Vagina (tissue), 2 donors: ENCODE measurements at regions not wholly inside any gene's neighbourhood (a gene's known extent, or its start where the extent isn't known, plus 50 kb on each side); places are given as distances from the start of the nearest gene placed in this dataset.

ENCODE experiments used
- DNase-seq, 2 donors: peaks; one replicate each; pipeline ENCODE4 v3.0.0-alpha.2; 2017; ENCODE audit errors: extremely low spot score in 2 of 2
- H3K27ac ChIP-seq: fragments of 200-600 bp; sonication (generic); one replicate; pipeline ENCODE4 v1.5.1; 2019
- H3K27me3 ChIP-seq: fragments of 200-600 bp; sonication (generic); one replicate; pipeline ENCODE4 v1.5.1; 2019
- H3K36me3 ChIP-seq, 2 donors: fragments of 200-600 bp; sonication (generic); one replicate each; pipeline ENCODE4 v1.5.1; 2017 to 2019
- H3K4me1 ChIP-seq: fragments of 200-600 bp; sonication (generic); one replicate; pipeline ENCODE4 v1.5.1; 2019
- H3K4me3 ChIP-seq, 2 donors: fragments of 200-600 bp; sonication (generic); 1 replicate in 1 of 2; 2 replicates in 1 of 2; pipeline ENCODE4 v1.5.1; 2016 to 2019
- H3K9me3 ChIP-seq: fragments of 200-600 bp; sonication (generic); one replicate; pipeline ENCODE4 v1.5.1; 2019
- POLR2A ChIP-seq, 2 donors: fragments of 450-650 bp; IDR thresholded peaks; one replicate each; pipeline ENCODE4 v1.6.1; 2017; ENCODE audit warnings: antibody characterized with exemption in 2 of 2, mild to moderate bottlenecking in 2 of 2, moderate library complexity in 2 of 2
- POLR2AphosphoS5 ChIP-seq, 2 donors: sonication (generic); formaldehyde crosslinking; IDR thresholded peaks; one replicate each; pipeline ENCODE4 v1.9.0; 2017; ENCODE audit warnings: antibody characterized with exemption in 2 of 2, mild to moderate bottlenecking in 2 of 2, low read depth in 1 of 2; ENCODE audit not compliant: insufficient read depth in 1 of 2
- intact Hi-C: fragments of 100-400 bp; cut with DNase I; formaldehyde crosslinking; loops from one replicate; pipeline ENCODE4 v1.15.1; 2023
- TF ChIP-seq, protein P1 (sequence below), 3 experiments: fragments of 450-650 bp in 2 of 3; fragments of 200-600 bp in 1 of 3; sonication (generic) in 1 of 3; IDR thresholded peaks; one replicate each; pipeline ENCODE4 v1.5.1; 2017 to 2019; ENCODE audit warnings: antibody characterized with exemption in 3 of 3, mild to moderate bottlenecking in 2 of 3, moderate library complexity in 2 of 3

DNA sequence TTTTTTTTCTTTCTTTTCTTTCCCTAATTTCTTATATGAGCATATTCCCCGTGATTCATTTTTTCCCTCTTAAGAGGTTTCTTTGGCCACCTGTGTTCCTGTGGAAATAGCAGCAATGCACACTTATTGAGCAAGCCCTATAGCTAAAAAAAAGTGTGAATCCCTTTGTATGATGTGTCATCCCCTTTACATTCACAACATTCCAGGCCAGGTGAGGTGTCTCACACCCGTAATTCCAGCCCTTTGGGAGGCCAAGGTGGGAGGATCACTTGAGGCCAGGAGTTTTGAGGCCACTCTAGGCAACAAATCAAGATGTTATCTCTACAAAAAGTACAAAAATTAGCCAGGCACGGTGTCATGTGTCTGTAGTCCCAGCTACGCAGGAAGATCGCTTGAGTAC is 700.4 kb upstream of the TBX3 start:
- intact Hi-C loops = no loop called here
- no peak overlapping the region for H3K27ac ChIP-seq

DNA sequence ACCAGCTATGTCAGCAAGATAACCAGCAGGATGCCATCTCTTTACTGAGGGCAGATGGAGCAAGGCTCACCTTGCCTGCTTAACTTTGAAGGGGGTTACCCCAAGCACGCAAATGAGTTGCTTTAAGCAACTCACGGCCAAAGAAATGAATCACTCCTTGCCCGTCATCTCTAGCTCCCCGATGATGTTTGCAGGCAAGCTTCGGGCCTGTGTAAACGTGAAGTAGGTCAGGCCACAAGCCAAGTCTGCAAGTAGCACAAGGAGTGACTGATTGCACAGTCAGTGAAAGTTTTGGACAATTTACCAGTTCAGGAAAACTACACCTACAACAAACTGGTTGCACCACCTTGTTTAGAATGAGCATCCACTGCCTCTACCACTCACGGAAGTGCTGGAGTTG is 699.7 kb upstream of the TBX3 start:
- Histone ChIP-seq H3K9me3 (no peaks in the 10 kb centered on the region), H3K27me3 (no peaks in the 10 kb centered on the region), H3K36me3 (no peaks in the 10 kb centered on the region), H3K4me1 (no peaks in the 10 kb centered on the region), H3K4me3 (no peak overlapping the region), H3K27ac (no peak overlapping the region)
- intact Hi-C loops = no loop called here
- peak in 1 of 2 donors; percentile 92 for DNase-seq
- no peak for TF ChIP-seq POLR2A (IDR thresholded peaks at IDR 0.05)
- TF ChIP-seq, protein P1, sequence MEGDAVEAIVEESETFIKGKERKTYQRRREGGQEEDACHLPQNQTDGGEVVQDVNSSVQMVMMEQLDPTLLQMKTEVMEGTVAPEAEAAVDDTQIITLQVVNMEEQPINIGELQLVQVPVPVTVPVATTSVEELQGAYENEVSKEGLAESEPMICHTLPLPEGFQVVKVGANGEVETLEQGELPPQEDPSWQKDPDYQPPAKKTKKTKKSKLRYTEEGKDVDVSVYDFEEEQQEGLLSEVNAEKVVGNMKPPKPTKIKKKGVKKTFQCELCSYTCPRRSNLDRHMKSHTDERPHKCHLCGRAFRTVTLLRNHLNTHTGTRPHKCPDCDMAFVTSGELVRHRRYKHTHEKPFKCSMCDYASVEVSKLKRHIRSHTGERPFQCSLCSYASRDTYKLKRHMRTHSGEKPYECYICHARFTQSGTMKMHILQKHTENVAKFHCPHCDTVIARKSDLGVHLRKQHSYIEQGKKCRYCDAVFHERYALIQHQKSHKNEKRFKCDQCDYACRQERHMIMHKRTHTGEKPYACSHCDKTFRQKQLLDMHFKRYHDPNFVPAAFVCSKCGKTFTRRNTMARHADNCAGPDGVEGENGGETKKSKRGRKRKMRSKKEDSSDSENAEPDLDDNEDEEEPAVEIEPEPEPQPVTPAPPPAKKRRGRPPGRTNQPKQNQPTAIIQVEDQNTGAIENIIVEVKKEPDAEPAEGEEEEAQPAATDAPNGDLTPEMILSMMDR (IDR thresholded peaks at IDR 0.05) = no peak
- peak in 1 of 2 donors; percentile 82 for TF ChIP-seq POLR2AphosphoS5 (IDR thresholded peaks at IDR 0.05; ENCODE audit: insufficient read depth in 1 of 2, low read depth in 1 of 2)

More for the DNA sequence above, 700.4 kb upstream of the TBX3 start:
- no peak for DNase-seq
- Histone ChIP-seq H3K4me1 (no peaks in the 10 kb centered on the region), H3K36me3 (no peaks in the 10 kb centered on the region), H3K9me3 (no peaks in the 10 kb centered on the region), H3K4me3 (no peak overlapping the region), H3K27me3 (no peaks in the 10 kb centered on the region)
- TF ChIP-seq POLR2A (IDR thresholded peaks at IDR 0.05) = no peak
- TF ChIP-seq POLR2AphosphoS5 (IDR thresholded peaks at IDR 0.05; ENCODE audit: insufficient read depth in 1 of 2, low read depth in 1 of 2) = no peak
- TF ChIP-seq, protein P1 (IDR thresholded peaks at IDR 0.05) = no peak

DNA sequence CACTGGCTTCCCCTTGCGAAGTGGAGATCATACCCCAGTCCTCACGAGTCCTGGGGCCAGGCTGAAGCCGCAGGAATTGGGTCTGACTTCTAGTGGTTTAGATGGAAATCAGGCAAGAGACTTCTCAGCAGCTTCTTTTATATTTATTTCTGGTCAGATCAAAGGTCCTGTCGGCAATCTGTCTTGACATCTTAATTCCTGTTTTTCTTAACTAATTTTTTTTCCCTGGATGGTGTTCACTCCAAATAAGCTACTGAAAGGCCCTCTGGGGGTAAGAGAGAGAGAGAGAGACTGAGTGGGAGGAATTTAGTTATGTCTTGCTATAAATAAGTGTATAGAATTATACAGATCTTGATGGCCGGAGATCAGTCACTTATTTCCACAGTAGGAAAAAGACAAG is 698.7 kb upstream of the TBX3 start:
- Histone ChIP-seq H3K4me3 (no peak overlapping the region), H3K27me3 (no peaks in the 10 kb centered on the region), H3K4me1 (no peaks in the 10 kb centered on the region), H3K9me3 (no peaks in the 10 kb centered on the region), H3K36me3 (no peaks in the 10 kb centered on the region), H3K27ac (no peak overlapping the region)
- intact Hi-C loops = no loop called here
- DNase-seq = no peak
- TF ChIP-seq POLR2A (IDR thresholded peaks at IDR 0.05) (no peak), POLR2AphosphoS5 (IDR thresholded peaks at IDR 0.05; ENCODE audit: insufficient read depth in 1 of 2, low read depth in 1 of 2) (no peak)
- TF ChIP-seq, protein P1 (IDR thresholded peaks at IDR 0.05) = no peak

DNA sequence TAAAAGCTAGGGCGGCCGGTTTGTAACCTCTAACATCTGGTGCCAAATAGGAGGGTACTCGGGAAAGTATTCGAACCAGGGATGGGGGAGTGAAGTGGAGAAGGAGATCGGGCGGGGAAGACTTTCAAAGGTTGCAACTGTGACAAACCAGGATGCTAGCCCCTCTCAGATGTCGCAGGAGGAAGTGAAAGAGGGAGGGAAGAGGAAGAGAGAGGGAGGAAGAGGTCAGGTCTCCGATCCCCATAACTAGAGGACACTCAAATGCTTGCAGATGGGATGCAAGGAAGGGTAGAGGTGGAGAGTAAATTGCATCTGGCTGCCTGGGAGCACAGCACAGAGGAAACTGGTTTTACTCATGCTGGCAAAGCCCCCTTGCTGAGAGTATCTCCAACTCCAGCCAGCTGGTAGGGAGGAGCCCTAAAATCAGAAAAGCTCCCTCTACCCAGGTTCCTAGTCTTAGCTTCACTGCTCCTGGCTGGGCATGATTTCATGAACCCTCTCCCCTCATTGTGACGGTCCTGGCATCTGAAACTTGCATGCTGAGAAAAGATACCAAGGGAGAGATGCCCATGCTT is 696.7 kb upstream of the TBX3 start:
- no peak for DNase-seq
- H3K9me3 ChIP-seq = no peaks in the 10 kb centered on the region
- intact Hi-C loops = no loop called here
- peaks cover 2% of the 10 kb centered on the region for H3K4me1 ChIP-seq
- TF ChIP-seq POLR2AphosphoS5 (IDR thresholded peaks at IDR 0.05; ENCODE audit: insufficient read depth in 1 of 2, low read depth in 1 of 2) (no peak), POLR2A (IDR thresholded peaks at IDR 0.05) (no peak)
- no peaks in the 10 kb centered on the region for H3K27me3 ChIP-seq
- no peaks in the 10 kb centered on the region for H3K36me3 ChIP-seq
- H3K27ac ChIP-seq = no peak overlapping the region
- no peak overlapping the region for H3K4me3 ChIP-seq

GRCh38 chr12:115378291-115378690 is 694.3 kb upstream of the TBX3 start:
- DNase-seq = no peak
- intact Hi-C loops = no loop called here
- Histone ChIP-seq H3K4me1 (peaks cover 14% of the 10 kb centered on the region), H3K9me3 (no peaks in the 10 kb centered on the region), H3K4me3 (no peak overlapping the region), H3K27me3 (no peaks in the 10 kb centered on the region), H3K27ac (no peak overlapping the region), H3K36me3 (no peaks in the 10 kb centered on the region)
- TF ChIP-seq POLR2A (IDR thresholded peaks at IDR 0.05) (no peak), POLR2AphosphoS5 (IDR thresholded peaks at IDR 0.05; ENCODE audit: insufficient read depth in 1 of 2, low read depth in 1 of 2) (no peak)
- TF ChIP-seq, protein P1 (IDR thresholded peaks at IDR 0.05) = no peak
